Fibroblast of mammary gland (primary cell): ENCODE measurements at regions not wholly inside any gene's neighbourhood (a gene's known extent, or its start where the extent isn't known, plus 50 kb on each side); places are given as distances from the start of the nearest gene placed in this dataset.

Experiments used
- DNase-seq: peaks from one replicate; pipeline ENCODE4 v3.0.0-alpha.2; 2010; ENCODE audit warnings: low read depth
- H3K4me3 ChIP-seq: 2 replicates; pipeline ENCODE4 v1.5.1; 2011; ENCODE audit warnings: low read depth, mild to moderate bottlenecking, low read length, moderate library complexity; ENCODE audit not compliant: control insufficient read depth
- CTCF ChIP-seq: conservative IDR thresholded peaks from 2 replicates; pipeline ENCODE4 v1.5.1; 2011; ENCODE audit warnings: low read depth, low read length, inconsistent platforms; ENCODE audit not compliant: control insufficient read depth, insufficient read depth

GRCh38 chr14:89000007-89000942, 175.8 kb downstream of the TTC8 start:
- DNase-seq: peak; percentile 98
- TF ChIP-seq CTCF: no peak
- H3K4me3 ChIP-seq: no peak overlapping the region

DNA sequence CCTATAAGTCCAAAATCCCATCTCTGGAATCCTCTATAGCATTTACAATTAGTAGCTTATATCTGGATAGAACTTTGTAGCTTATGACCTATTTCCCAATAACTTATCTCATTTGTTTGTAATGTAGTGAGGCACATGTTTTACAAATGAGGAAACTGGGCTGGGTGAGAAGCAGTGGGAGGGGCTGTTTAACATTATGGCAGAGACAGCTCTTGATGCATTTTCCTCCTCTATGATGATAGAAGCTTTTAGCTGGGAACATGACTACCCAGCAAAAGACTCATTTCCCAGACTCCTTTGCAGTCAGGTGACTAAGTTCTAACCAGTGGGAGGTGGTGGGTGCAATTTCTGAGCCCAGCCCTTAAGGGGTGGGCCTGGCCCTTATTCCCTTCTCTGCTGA, 179.7 kb downstream of the TTC8 start:
- no peak for TF ChIP-seq CTCF
- no peak overlapping the region for H3K4me3 ChIP-seq
- peak; percentile 79 for DNase-seq

DNA sequence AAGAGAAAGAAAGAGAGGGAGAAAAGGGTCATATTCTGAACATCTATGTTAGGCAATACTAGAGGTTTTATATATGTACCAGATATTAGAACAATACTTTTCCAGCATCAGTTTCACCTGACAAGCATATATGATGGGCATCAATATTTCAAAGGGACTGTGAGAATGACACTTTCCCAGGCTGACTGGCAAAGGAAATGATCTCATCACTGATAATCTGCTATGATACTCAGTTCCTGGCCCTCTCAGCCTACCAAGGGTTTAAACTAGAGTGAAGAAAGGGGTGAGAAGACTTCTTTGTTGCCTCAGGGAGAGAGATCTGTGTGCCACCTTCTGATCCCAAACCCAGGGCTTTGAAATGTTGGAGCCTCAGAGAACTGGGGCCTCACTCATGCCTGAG, 183.5 kb downstream of the TTC8 start:
- TF ChIP-seq CTCF: no peak
- H3K4me3 ChIP-seq: no peak overlapping the region
- no peak for DNase-seq

DNA sequence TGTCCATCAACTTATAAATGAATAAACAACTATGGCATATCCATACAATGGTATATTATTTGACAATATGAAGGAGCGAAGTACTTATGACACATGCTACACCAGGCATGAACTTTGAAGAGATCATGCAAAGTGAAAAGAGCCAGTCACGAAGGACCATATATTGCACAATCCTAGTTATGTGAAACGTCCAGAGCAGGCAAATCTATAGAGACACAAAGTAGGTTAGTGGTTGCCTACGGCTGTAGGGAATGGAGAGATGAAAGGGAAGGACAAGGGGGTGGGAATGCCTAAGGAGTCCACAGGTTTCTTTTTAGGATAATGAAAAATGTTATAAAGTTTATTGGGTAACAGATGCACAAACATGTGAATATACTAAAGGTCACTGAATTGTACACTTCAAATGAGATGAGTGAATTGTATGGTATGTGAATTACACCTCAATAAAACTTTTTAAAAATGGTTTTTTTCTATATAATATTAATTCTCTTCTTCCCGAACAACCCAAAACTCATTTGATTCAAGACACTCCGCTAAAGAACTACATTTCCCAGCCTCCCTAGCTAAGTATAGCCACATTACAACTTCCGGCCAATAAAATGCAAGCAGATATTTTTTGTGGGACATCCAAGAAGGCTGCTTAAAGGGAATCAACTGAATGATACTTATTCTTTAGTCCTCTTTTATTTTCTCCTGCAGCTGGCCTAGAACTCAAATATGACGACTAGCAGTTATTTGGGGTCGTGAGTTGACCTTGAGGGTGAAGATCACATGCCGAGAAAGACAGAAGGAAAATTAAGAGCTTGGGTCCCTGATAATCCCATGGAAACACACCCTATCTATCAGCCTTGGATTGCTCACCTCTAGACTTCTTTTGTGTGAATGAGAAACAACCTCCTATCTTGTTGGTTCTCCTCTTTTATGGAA, 187.2 kb downstream of the TTC8 start:
- DNase-seq: no peak
- TF ChIP-seq CTCF: no peak
- H3K4me3 ChIP-seq: no peak overlapping the region

DNA sequence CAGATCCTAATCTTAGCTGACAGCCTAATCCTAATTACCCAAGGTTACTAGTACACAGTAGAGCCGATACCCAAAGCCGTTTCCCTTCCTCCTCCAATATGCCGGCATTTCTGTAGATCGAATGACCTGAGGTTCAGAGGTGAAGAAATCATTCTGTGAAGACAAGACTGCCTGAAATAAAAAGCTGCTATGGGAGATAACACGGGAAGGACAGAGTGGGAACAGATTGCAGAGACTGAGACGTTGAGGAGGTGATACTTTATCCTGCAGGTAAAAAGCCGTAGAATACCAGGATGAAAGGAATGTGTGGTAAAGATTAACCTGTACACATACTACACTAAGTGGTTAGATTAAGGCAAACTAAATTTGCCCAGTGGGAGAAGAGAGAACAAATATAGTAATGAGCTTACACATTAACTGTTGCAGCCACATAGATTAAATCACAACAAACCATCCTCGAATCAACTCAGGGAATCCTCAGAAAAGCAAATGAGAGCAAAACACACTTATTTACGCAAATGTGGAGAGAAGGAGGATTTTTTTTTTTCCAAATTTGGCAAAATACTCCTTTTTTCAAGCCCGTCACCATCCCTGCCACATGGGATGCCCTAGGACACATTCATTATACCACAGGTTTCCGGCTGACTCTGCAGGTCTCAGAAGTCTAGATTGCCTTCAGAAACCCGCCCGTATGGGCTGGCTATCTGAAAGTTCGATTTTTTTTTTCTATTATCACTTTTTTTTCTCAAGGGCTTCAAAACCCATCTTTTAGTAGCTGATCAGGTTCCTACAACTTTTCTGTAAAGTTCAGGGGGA, 188.0 kb downstream of the TTC8 start:
- no peak for DNase-seq
- H3K4me3 ChIP-seq: no peak overlapping the region
- TF ChIP-seq CTCF: no peak

DNA sequence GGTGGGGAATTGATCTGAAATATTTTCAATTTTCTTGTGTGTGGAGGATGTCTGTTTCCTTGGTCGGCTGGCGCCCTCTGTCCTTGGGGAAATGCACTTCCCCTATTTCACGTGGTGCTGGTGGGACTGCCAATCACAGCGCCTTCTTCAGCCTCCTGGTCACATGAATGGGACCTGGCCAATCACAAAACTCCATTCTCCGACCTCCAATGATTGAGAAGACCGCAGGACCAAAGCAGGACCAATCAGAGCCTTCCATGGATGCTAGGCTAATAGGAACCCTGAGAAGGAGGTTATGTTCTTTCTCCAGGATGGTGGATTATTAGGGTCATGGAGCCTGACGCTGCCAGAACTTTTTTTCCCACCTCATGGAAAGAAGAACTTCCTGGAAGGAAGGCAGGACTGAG, 188.7 kb downstream of the TTC8 start:
- no peak overlapping the region for H3K4me3 ChIP-seq
- peak; percentile 46 for TF ChIP-seq CTCF

More for the DNA sequence above, 188.7 kb downstream of the TTC8 start:
- peak; percentile 51 for DNase-seq
